ENCODE measurements at regions not wholly inside any gene's neighbourhood (a gene's known extent, or its start where the extent isn't known, plus 50 kb on each side); places are given as distances from the start of the nearest gene placed in this dataset.
"Not testable (repeated sequence)": the region's sequence is repeated elsewhere in the genome, so short reads cannot be mapped to it uniquely, and the experiment has no call there.

DNA sequence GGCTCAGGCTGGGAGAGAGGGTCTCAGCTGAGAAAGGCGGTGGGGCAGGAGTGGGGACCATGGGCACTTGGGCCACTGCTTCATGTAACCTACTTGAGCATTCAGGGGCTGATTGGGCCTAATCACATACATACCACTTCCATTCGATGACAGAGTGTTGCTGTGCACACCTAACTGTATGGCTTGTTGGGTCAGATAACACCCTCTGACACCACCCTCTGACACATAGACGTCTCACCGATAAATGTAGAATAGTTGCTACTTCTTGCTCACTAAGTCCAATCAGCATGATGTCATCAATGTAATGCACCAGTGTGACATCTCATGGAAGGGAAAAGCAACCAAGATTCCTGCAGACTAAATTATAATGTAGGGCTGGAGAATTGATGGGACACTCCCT is 252.9 kb upstream of the SGCG start:
- TF ChIP-seq, protein P1, sequence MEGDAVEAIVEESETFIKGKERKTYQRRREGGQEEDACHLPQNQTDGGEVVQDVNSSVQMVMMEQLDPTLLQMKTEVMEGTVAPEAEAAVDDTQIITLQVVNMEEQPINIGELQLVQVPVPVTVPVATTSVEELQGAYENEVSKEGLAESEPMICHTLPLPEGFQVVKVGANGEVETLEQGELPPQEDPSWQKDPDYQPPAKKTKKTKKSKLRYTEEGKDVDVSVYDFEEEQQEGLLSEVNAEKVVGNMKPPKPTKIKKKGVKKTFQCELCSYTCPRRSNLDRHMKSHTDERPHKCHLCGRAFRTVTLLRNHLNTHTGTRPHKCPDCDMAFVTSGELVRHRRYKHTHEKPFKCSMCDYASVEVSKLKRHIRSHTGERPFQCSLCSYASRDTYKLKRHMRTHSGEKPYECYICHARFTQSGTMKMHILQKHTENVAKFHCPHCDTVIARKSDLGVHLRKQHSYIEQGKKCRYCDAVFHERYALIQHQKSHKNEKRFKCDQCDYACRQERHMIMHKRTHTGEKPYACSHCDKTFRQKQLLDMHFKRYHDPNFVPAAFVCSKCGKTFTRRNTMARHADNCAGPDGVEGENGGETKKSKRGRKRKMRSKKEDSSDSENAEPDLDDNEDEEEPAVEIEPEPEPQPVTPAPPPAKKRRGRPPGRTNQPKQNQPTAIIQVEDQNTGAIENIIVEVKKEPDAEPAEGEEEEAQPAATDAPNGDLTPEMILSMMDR (IDR thresholded peaks at IDR 0.05) = not testable (repeated sequence)
- not testable (repeated sequence) for TF ChIP-seq EZH2 (IDR thresholded peaks at IDR 0.05; ENCODE audit: borderline replicate concordance, insufficient read depth, low read depth, low read length, poor library complexity, severe bottlenecking)

All from B cell (primary cell).